OCI-LY7 (cell line): ENCODE measurements at regions not wholly inside any gene's neighbourhood (a gene's known extent, or its start where the extent isn't known, plus 50 kb on each side); places are given as distances from the start of the nearest gene placed in this dataset.

Experiments
- BruUV-seq: library from RNA; stranded (reverse); fragments of 400-500 nt; replicated peaks from 2 replicates; lab custom pipeline; 2021; lab: Mats Ljungman, UMichigan
- CTCF ChIA-PET: fragments of 300-600 bp; sonication (Branson Sonifier 250); formaldehyde crosslinking; loops from one replicate; lab custom pipeline; 2022; ENCODE audit warnings: antibody characterized with exemption; ENCODE audit not compliant: unreplicated experiment; lab: Charles Lee
- POLR2A ChIA-PET: fragments of 300-600 bp; sonication (Branson Sonifier 250); formaldehyde crosslinking; loops from one replicate; lab custom pipeline; 2022; ENCODE audit warnings: antibody characterized with exemption; lab: Charles Lee
- DNase-seq: peaks from one replicate; pipeline ENCODE4 v3.0.0-alpha.2; 2015; ENCODE audit warnings: low spot score
- H2AFZ ChIP-seq: fragments of 200-600 bp; sonication (generic), shearing (Covaris generic); 2 replicates; pipeline ENCODE4 v1.6.1; 2014; ENCODE audit warnings: mild to moderate bottlenecking, antibody characterized with exemption, low read length, moderate library complexity
- H3K27ac ChIP-seq: fragments of 200-600 bp; sonication (generic); 2 replicates; pipeline ENCODE4 v1.5.1; 2014; ENCODE audit warnings: mixed run types, low read depth, mild to moderate bottlenecking, moderate library complexity, low read length, inconsistent platforms; ENCODE audit not compliant: poor library complexity, severe bottlenecking
- H3K36me3 ChIP-seq: fragments of 200-600 bp; sonication (generic); 2 replicates; pipeline ENCODE4 v1.6.1; 2014; ENCODE audit warnings: mild to moderate bottlenecking, antibody characterized with exemption, low read length, moderate library complexity, mixed read lengths; ENCODE audit not compliant: insufficient read depth
- H3K4me1 ChIP-seq: fragments of 200-600 bp; sonication (generic); 2 replicates; pipeline ENCODE4 v1.5.1; 2014; ENCODE audit warnings: mild to moderate bottlenecking, low read length; ENCODE audit not compliant: insufficient read depth, poor library complexity, severe bottlenecking
- H3K4me2 ChIP-seq: fragments of 200-600 bp; sonication (generic); 2 replicates; pipeline ENCODE4 v1.6.1; 2014; ENCODE audit warnings: mild to moderate bottlenecking, low read length
- H3K4me3 ChIP-seq: fragments of 200-600 bp; sonication (generic); 2 replicates; pipeline ENCODE4 v1.5.1; 2014; ENCODE audit warnings: mild to moderate bottlenecking, low read depth, low read length; ENCODE audit not compliant: poor library complexity, severe bottlenecking
- H3K79me2 ChIP-seq: fragments of 200-600 bp; sonication (generic); 2 replicates; pipeline ENCODE4 v1.6.1; 2016; ENCODE audit warnings: low read depth, mild to moderate bottlenecking, low read length, moderate library complexity, mixed read lengths; ENCODE audit not compliant: insufficient read depth
- H3K9me2 ChIP-seq: fragments of 200-600 bp; sonication (generic); 2 replicates; pipeline ENCODE4 v1.6.1; 2016; ENCODE audit warnings: mild to moderate bottlenecking, low read length, mixed read lengths; ENCODE audit not compliant: insufficient read depth
- H3K9me3 ChIP-seq: fragments of 200-600 bp; sonication (generic); 2 replicates; pipeline ENCODE4 v1.6.1; 2014; ENCODE audit warnings: mild to moderate bottlenecking, mixed run types, low read length, mixed read lengths
- H4K20me1 ChIP-seq: fragments of 200-600 bp; sonication (generic); 2 replicates; pipeline ENCODE4 v1.6.1; 2014; ENCODE audit warnings: mild to moderate bottlenecking, antibody characterized with exemption, low read length, moderate library complexity, mixed read lengths; ENCODE audit not compliant: insufficient read depth
- CTCF ChIP-seq: fragments of 200-600 bp; sonication (generic); conservative IDR thresholded peaks from 2 replicates; pipeline ENCODE4 v1.5.1; 2014; ENCODE audit warnings: mild to moderate bottlenecking, antibody characterized with exemption, low read length, moderate library complexity, mixed read lengths
- EZH2phosphoT487 ChIP-seq: fragments of 200-600 bp; sonication (generic); IDR thresholded peaks from 2 replicates; pipeline ENCODE4 v1.6.1; 2018; ENCODE audit warnings: low read depth, borderline replicate concordance, mild to moderate bottlenecking, mixed run types, antibody characterized with exemption, low read length, moderate library complexity, mixed read lengths
- intact Hi-C: fragments of 100-400 bp; cut with micrococcal nuclease; formaldehyde crosslinking; loops from one replicate; pipeline ENCODE4 v1.10.0; 2022; ENCODE audit not compliant: unreplicated experiment

DNA sequence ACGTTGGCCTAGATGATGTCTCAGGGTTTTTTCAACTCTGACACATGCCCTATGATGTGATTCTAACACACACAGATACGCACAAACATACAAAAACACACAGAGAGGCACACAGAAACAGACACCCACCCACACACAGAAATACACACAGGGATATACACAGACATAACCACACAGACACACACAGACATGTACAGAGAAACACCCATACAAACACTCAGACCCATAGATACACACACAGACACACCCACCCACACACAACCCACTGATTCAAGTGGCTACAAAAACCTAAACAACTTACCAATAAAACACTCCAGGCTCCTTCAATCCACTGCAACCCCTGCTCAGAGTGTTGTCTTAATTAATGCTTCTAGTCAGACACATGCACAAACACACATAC, 244.6 kb upstream of the CCL2 start:
- Histone ChIP-seq H3K36me3 (no peaks in the 10 kb centered on the region), H3K4me3 (no peak overlapping the region), H3K4me2 (no peak overlapping the region), H3K9me2 (no peaks in the 10 kb centered on the region), H3K79me2 (no peaks in the 10 kb centered on the region), H3K9me3 (no peaks in the 10 kb centered on the region), H3K4me1 (no peaks in the 10 kb centered on the region), H2AFZ (no peak overlapping the region), H3K27ac (no peak overlapping the region), H4K20me1 (no peaks in the 10 kb centered on the region)
- ChIA-PET CTCF (no interaction called here), POLR2A (no interaction called here)
- no peak for DNase-seq
- no peak for TF ChIP-seq EZH2phosphoT487
- TF ChIP-seq CTCF, result no peak
- no TSS peak for BruUV-seq
- intact Hi-C loops, result no loop called here

GRCh38 chr17:34011599-34011998, 243.5 kb upstream of the CCL2 start:
- ChIA-PET CTCF (no interaction called here), POLR2A (interaction anchor here (0.7 kb wide), 1 partner anchor 115 kb away, joined by 3 read pairs; no protein-coding TSS in a partner anchor)
- BruUV-seq, result no TSS peak
- H2AFZ ChIP-seq, result no peak overlapping the region
- H3K4me3 ChIP-seq, result no peak overlapping the region
- H3K9me2 ChIP-seq, result no peaks in the 10 kb centered on the region
- DNase-seq, result no peak
- H3K79me2 ChIP-seq, result no peaks in the 10 kb centered on the region
- intact Hi-C loops, result no loop called here
- H4K20me1 ChIP-seq, result no peaks in the 10 kb centered on the region
- H3K4me2 ChIP-seq, result no peak overlapping the region
- H3K27ac ChIP-seq, result no peak overlapping the region
- H3K9me3 ChIP-seq, result no peaks in the 10 kb centered on the region
- TF ChIP-seq CTCF (no peak), EZH2phosphoT487 (no peak)
- H3K4me1 ChIP-seq, result no peaks in the 10 kb centered on the region
- no peaks in the 10 kb centered on the region for H3K36me3 ChIP-seq

DNA sequence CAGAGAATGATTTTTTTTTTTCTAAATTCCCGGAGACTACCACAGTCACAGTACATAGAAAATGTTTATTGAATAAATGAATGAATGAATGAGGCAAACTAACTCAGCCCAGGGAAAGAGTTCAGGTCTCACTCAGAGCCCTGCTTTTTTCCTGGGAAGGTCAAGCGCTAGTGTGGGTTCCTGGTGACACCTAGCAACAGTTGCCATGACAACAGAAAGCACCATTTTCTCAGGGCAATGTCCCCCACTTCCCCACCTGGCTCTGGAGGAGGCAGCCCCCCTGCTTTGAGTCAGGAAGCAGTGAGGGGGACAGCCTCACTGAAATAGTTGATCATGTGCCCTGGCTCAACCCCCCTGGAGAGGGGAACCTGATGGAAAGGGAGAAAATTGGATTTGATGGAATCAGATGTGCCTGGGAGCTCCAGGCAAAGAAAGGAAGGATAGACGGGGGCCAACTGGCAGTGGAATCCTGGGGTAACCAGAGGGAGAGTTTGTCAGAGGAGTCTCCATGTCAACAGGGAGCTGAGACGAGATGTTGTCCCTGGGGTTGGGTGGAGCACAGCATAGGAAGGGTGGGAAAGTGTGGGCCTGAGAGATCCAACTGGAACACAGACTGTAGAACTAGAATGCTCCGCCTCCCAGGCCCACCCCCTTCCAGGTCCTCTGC, 242.2 kb upstream of the CCL2 start:
- intact Hi-C loops, result no loop called here
- no peaks in the 10 kb centered on the region for H4K20me1 ChIP-seq
- ChIA-PET CTCF (no interaction called here), POLR2A (no interaction called here)
- no peaks in the 10 kb centered on the region for H3K9me2 ChIP-seq
- no peak overlapping the region for H3K4me3 ChIP-seq
- BruUV-seq, result no TSS peak
- no peak overlapping the region for H3K27ac ChIP-seq
- H3K4me2 ChIP-seq, result no peak overlapping the region
- no peak for TF ChIP-seq EZH2phosphoT487
- no peak for TF ChIP-seq CTCF
- no peak for DNase-seq
- no peaks in the 10 kb centered on the region for H3K79me2 ChIP-seq
- H2AFZ ChIP-seq, result no peak overlapping the region
- H3K9me3 ChIP-seq, result no peaks in the 10 kb centered on the region
- no peaks in the 10 kb centered on the region for H3K4me1 ChIP-seq
- no peaks in the 10 kb centered on the region for H3K36me3 ChIP-seq
